K562 (cell line): ENCODE measurements at regions not wholly inside any gene's neighbourhood (a gene's known extent, or its start where the extent isn't known, plus 50 kb on each side); places are given as distances from the start of the nearest gene placed in this dataset.

Experiments used
- HSF4 ChIP-seq: fragments of 250-450 bp; sonication (Bioruptor Pico); IDR thresholded peaks from 2 replicates; pipeline ENCODE4 v2.1.2; 2022; ENCODE audit warnings: mild to moderate bottlenecking, moderate library complexity, borderline replicate concordance
- NR3C1 ChIP-seq: sonication (generic); formaldehyde crosslinking; IDR thresholded peaks from 2 replicates; pipeline ENCODE4 v1.8.1; 2022; ENCODE audit warnings: missing genetic modification reagents
- RCOR1 ChIP-seq, 2 experiments: IDR thresholded peaks; 2 replicates each; pipeline ENCODE4 v1.6.1; 2012; ENCODE audit warnings: low read depth in 2 of 2, low read length in 2 of 2, borderline replicate concordance in 1 of 2, improper control_type of control experiment in 1 of 2
- SIX5 ChIP-seq, 2 experiments: IDR thresholded peaks; 2 replicates each; pipeline ENCODE4 v1.6.1; 2011; ENCODE audit warnings: low read length in 2 of 2, borderline replicate concordance in 1 of 2, low read depth in 1 of 2, mild to moderate bottlenecking in 1 of 2, moderate library complexity in 1 of 2; ENCODE audit not compliant: insufficient read depth in 1 of 2
- TAF1 ChIP-seq: IDR thresholded peaks from 2 replicates; pipeline ENCODE4 v1.6.1; 2011; ENCODE audit warnings: mild to moderate bottlenecking, low read length, moderate library complexity; ENCODE audit not compliant: insufficient read depth, control insufficient read depth, severe bottlenecking; ENCODE audit errors: extremely low read depth
- YY1 ChIP-seq, 3 experiments: IDR thresholded peaks; 2 replicates each; pipeline ENCODE4 v1.6.1; 2011; ENCODE audit warnings: low read length in 2 of 3, mild to moderate bottlenecking in 2 of 3, moderate library complexity in 2 of 3, borderline replicate concordance in 1 of 3, control low read depth in 1 of 3, low read depth in 1 of 3; ENCODE audit not compliant: insufficient read depth in 3 of 3, insufficient replicate concordance in 2 of 3, control insufficient read depth in 1 of 3, insufficient read length in 1 of 3; ENCODE audit errors: extremely low read depth in 1 of 3
- TF ChIP-seq, protein P1 (sequence below), 2 experiments: fragments of 450-650 bp; formaldehyde crosslinking in 1 of 2; IDR thresholded peaks; 2 replicates each; pipeline versions ENCODE4 v1.4.0 to v1.6.1; 2014 to 2020; ENCODE audit warnings: mild to moderate bottlenecking in 2 of 2, borderline replicate concordance in 1 of 2, low read depth in 1 of 2

DNA sequence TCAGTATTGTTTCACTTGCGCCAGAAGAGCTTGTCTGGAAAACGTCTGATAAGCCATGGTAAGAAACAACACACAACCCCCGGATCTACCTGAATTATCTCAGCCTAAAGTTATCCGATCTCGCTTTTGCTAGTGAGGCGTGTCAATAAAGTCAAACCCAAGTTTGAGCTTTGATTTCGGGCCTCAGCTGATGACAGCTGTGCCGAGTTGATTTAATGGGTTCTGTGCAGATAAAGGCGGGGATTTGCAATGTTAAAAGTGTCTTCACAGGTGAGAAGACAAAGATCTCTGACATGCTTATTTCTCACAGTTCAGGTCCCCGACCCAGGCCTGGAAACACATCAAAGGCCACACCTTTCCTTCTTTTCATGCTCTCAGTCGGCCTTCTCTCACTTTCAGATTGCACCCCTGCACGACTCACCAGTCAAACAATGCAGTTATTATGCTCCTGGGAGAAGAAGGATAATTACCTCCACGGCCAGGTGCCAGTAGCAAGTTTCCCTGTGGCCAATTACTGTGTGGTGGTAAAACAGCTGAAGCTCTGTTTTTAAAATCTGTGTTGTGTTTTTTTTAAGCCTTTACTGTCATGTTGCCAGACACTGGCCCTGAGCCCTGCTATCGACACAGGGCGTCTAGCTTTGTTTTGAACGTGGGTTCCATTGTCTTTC lies 245.3 kb upstream of the RUNX1 start:
- TF ChIP-seq RCOR1 (IDR thresholded peaks at IDR 0.05; ENCODE audit: borderline replicate concordance in 1 of 2, low read depth in 2 of 2, low read length in 2 of 2) (0 out of 4 replicates have a peak, but pooled peaks of 1 of the 2 experiments have one; percentile 29), TAF1 (no peak), YY1 (IDR thresholded peaks at IDR 0.05; ENCODE audit: borderline replicate concordance in 1 of 3, control insufficient read depth in 1 of 3, extremely low read depth in 1 of 3, insufficient read depth in 3 of 3, insufficient read length in 1 of 3, insufficient replicate concordance in 2 of 3, low read depth in 1 of 3, low read length in 2 of 3) (no peak), NR3C1 (no peak), HSF4 (CRISPR knock-in tag) (no peak), SIX5 (IDR thresholded peaks at IDR 0.05; ENCODE audit: borderline replicate concordance in 1 of 2, insufficient read depth in 1 of 2, low read depth in 1 of 2, low read length in 2 of 2) (no peak)
- TF ChIP-seq, protein P1, sequence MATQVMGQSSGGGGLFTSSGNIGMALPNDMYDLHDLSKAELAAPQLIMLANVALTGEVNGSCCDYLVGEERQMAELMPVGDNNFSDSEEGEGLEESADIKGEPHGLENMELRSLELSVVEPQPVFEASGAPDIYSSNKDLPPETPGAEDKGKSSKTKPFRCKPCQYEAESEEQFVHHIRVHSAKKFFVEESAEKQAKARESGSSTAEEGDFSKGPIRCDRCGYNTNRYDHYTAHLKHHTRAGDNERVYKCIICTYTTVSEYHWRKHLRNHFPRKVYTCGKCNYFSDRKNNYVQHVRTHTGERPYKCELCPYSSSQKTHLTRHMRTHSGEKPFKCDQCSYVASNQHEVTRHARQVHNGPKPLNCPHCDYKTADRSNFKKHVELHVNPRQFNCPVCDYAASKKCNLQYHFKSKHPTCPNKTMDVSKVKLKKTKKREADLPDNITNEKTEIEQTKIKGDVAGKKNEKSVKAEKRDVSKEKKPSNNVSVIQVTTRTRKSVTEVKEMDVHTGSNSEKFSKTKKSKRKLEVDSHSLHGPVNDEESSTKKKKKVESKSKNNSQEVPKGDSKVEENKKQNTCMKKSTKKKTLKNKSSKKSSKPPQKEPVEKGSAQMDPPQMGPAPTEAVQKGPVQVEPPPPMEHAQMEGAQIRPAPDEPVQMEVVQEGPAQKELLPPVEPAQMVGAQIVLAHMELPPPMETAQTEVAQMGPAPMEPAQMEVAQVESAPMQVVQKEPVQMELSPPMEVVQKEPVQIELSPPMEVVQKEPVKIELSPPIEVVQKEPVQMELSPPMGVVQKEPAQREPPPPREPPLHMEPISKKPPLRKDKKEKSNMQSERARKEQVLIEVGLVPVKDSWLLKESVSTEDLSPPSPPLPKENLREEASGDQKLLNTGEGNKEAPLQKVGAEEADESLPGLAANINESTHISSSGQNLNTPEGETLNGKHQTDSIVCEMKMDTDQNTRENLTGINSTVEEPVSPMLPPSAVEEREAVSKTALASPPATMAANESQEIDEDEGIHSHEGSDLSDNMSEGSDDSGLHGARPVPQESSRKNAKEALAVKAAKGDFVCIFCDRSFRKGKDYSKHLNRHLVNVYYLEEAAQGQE (IDR thresholded peaks at IDR 0.05; ENCODE audit: borderline replicate concordance): no peak
- TF ChIP-seq, protein P1 (CRISPR knock-in tag; IDR thresholded peaks at IDR 0.05; ENCODE audit: low read depth): no peak
